ENCODE measurements at regions not wholly inside any gene's neighbourhood (a gene's known extent, or its start where the extent isn't known, plus 50 kb on each side); places are given as distances from the start of the nearest gene placed in this dataset.

DNA sequence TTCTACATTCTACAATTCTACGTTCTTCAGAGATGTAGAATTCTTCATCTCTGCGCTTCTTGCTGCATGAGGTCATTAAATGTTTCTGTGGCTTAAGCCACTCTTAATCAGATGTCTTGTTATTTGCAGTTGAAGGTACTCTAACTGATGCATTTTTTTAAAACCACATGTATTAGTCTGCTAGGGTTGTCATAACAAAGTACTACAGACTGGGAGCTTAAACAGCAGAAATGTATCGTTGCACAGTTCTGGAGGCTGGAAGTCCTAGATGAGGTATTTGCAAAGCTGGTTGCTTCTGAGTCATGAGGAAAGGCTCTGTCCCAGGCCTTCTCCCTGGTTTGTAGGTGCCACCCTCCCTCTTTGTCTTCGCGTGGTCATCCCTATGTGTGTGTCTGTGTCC, 176.3 kb upstream of the GLI2 start:
- TF ChIP-seq, protein P1, sequence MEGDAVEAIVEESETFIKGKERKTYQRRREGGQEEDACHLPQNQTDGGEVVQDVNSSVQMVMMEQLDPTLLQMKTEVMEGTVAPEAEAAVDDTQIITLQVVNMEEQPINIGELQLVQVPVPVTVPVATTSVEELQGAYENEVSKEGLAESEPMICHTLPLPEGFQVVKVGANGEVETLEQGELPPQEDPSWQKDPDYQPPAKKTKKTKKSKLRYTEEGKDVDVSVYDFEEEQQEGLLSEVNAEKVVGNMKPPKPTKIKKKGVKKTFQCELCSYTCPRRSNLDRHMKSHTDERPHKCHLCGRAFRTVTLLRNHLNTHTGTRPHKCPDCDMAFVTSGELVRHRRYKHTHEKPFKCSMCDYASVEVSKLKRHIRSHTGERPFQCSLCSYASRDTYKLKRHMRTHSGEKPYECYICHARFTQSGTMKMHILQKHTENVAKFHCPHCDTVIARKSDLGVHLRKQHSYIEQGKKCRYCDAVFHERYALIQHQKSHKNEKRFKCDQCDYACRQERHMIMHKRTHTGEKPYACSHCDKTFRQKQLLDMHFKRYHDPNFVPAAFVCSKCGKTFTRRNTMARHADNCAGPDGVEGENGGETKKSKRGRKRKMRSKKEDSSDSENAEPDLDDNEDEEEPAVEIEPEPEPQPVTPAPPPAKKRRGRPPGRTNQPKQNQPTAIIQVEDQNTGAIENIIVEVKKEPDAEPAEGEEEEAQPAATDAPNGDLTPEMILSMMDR (IDR thresholded peaks at IDR 0.05): no peak
- TF ChIP-seq POLR2A (IDR thresholded peaks at IDR 0.05): no peak
